Ovary (tissue), 3 donors: ENCODE measurements at regions not wholly inside any gene's neighbourhood (a gene's known extent, or its start where the extent isn't known, plus 50 kb on each side); places are given as distances from the start of the nearest gene placed in this dataset.

Experiments
- EP300 ChIP-seq: sonication (generic); formaldehyde crosslinking; IDR thresholded peaks from one replicate; pipeline ENCODE4 v1.6.1; 2017; ENCODE audit warnings: antibody characterized with exemption
- POLR2A ChIP-seq: fragments of 450-650 bp; IDR thresholded peaks from one replicate; pipeline ENCODE4 v1.6.1; 2017; ENCODE audit warnings: antibody characterized with exemption, mild to moderate bottlenecking, moderate library complexity
- TF ChIP-seq, protein P1 (sequence below), 3 donors: fragments of 450-650 bp in 2 of 3; fragments of 200-600 bp in 1 of 3; IDR thresholded peaks; one replicate each; pipeline versions ENCODE4 v1.5.1 to v1.8.0; 2016 to 2022; ENCODE audit warnings: antibody characterized with exemption in 3 of 3, mild to moderate bottlenecking in 1 of 3
- donor health status: DM: no; HTN: no; CAD: no.

DNA sequence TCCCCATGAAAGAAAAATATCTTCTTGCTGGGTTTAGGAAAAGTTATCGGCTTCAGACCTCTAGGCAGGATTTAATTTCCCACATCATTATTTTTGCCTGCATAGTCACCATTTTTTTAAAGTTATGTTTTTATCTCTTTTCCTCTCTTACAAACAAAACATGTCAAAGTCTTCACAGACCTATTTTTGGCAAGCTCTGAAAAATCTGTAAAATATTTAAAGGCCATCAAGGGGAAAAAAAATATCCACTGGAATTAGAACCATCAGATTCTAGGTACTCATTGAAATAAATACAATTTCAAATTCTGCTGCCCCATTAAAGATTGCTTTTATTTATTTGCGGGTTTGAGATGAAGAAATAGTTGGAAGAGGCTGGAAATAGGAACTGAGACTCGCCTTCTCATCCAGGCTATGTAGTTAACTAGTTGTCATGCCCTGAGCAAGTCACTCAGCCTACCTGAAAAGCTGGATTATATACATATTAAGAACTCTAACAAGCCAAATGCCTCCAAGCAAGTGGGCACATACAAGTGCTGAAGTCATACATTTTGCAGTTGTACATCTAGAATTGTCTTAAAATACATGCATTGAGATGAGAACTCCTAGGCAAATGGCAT, 101.7 kb upstream of the SASH1 start:
- TF ChIP-seq, protein P1, sequence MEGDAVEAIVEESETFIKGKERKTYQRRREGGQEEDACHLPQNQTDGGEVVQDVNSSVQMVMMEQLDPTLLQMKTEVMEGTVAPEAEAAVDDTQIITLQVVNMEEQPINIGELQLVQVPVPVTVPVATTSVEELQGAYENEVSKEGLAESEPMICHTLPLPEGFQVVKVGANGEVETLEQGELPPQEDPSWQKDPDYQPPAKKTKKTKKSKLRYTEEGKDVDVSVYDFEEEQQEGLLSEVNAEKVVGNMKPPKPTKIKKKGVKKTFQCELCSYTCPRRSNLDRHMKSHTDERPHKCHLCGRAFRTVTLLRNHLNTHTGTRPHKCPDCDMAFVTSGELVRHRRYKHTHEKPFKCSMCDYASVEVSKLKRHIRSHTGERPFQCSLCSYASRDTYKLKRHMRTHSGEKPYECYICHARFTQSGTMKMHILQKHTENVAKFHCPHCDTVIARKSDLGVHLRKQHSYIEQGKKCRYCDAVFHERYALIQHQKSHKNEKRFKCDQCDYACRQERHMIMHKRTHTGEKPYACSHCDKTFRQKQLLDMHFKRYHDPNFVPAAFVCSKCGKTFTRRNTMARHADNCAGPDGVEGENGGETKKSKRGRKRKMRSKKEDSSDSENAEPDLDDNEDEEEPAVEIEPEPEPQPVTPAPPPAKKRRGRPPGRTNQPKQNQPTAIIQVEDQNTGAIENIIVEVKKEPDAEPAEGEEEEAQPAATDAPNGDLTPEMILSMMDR (IDR thresholded peaks at IDR 0.05): no peak
- no peak for TF ChIP-seq EP300
- TF ChIP-seq POLR2A: no peak
